ENCODE measurements at regions not wholly inside any gene's neighbourhood (a gene's known extent, or its start where the extent isn't known, plus 50 kb on each side); places are given as distances from the start of the nearest gene placed in this dataset.

DNA sequence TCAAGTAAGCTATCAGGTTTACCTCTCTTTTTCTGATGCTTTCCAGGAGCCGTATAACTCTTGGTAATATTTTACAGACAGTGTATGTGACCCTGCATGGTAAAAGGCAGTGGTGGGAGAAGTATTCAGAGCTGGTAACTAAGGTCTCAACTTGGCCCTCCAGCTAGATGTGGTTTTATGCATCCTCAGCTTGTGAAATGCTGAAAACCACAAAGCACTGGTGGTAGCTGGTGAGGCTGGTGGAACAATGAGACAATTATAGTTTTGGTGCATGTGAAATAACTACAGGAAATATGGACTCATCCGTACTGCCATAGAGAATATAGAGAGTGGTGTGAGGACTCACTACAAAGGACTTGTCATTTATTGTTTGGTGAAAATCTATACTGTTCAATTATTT, 383.0 kb upstream of the PCDH15 start:
- TF ChIP-seq POLR2AphosphoS5 (IDR thresholded peaks at IDR 0.05): no peak
- no peak for TF ChIP-seq CTCF (IDR thresholded peaks at IDR 0.05)
- TF ChIP-seq POLR2A (IDR thresholded peaks at IDR 0.05): no peak
- no peak for TF ChIP-seq EP300 (IDR thresholded peaks at IDR 0.05; ENCODE audit: low read depth)
